Kidney (tissue), 13 donors: ENCODE measurements at regions not wholly inside any gene's neighbourhood (a gene's known extent, or its start where the extent isn't known, plus 50 kb on each side); places are given as distances from the start of the nearest gene placed in this dataset.
A peak's percentile ranks its signal among the peaks of the same experiment; 100 is the strongest.

Experiments
- DNase-seq, 5 donors: peaks; one replicate each; pipeline ENCODE4 v3.0.0-alpha.2; 2013 to 2020
- FAIRE-seq: peaks from 2 replicates; lab custom pipeline; 2012; peaks lifted over from hg19 to GRCh38; lab: Jason Lieb, UNC
- H3K27ac ChIP-seq, 2 donors: one replicate each; pipeline ENCODE4 v1.7.0; 2013; ENCODE audit warnings: low read depth in 2 of 2, low read length in 2 of 2, inconsistent platforms in 1 of 2
- H3K27me3 ChIP-seq: one replicate; pipeline ENCODE4 v1.7.1; 2013; ENCODE audit warnings: low read length, inconsistent platforms; ENCODE audit not compliant: control insufficient read depth, insufficient read depth
- H3K36me3 ChIP-seq, 3 donors: one replicate each; pipeline versions ENCODE4 v1.7.0 to v1.7.1; 2013; ENCODE audit warnings: low read length in 3 of 3, control low read depth in 1 of 3, inconsistent platforms in 1 of 3; ENCODE audit not compliant: insufficient read depth in 3 of 3, control insufficient read depth in 2 of 3
- H3K4me1 ChIP-seq, 3 donors: one replicate each; pipeline versions ENCODE4 v1.7.0 to v1.7.1; 2013; ENCODE audit warnings: low read length in 3 of 3, inconsistent platforms in 1 of 3, low read depth in 1 of 3; ENCODE audit not compliant: control insufficient read depth in 2 of 3, insufficient read depth in 2 of 3
- H3K4me3 ChIP-seq, 3 donors: one replicate each; pipeline versions ENCODE4 v1.7.0 to v1.8.1; 2013; ENCODE audit warnings: low read length in 3 of 3, control low read depth in 1 of 3, inconsistent platforms in 1 of 3
- H3K9ac ChIP-seq, 3 donors: one replicate each; pipeline versions ENCODE4 v1.7.0 to v1.7.1; 2013; ENCODE audit warnings: low read length in 3 of 3, control low read depth in 1 of 3, inconsistent platforms in 1 of 3
- H3K9me3 ChIP-seq, 3 donors: one replicate each; pipeline versions ENCODE4 v1.7.0 to v1.7.1; 2013; ENCODE audit warnings: low read length in 3 of 3, control low read depth in 1 of 3, inconsistent platforms in 1 of 3; ENCODE audit not compliant: control insufficient read depth in 2 of 3, insufficient read depth in 1 of 3
- intact Hi-C: fragments of 100-400 bp; cut with DNase I; formaldehyde crosslinking; loops from one replicate; pipeline ENCODE4 v1.11.1; 2022
- TF ChIP-seq, protein P1 (sequence below): IDR thresholded peaks from 3 replicates; pipeline ENCODE4 v1.5.1; 2012; ENCODE audit warnings: mild to moderate bottlenecking, moderate library complexity, borderline replicate concordance; ENCODE audit not compliant: insufficient read depth; ENCODE audit errors: extremely low read depth
- donor health status: control.
- donor health status: control.
- donor health status: control.
- donor health status: control.
- donor health status: control.
- donor health status: DM: yes; HTN: yes; CAD: no.
- donor health status: Normal renal cell carcinoma (clear cell type).

DNA sequence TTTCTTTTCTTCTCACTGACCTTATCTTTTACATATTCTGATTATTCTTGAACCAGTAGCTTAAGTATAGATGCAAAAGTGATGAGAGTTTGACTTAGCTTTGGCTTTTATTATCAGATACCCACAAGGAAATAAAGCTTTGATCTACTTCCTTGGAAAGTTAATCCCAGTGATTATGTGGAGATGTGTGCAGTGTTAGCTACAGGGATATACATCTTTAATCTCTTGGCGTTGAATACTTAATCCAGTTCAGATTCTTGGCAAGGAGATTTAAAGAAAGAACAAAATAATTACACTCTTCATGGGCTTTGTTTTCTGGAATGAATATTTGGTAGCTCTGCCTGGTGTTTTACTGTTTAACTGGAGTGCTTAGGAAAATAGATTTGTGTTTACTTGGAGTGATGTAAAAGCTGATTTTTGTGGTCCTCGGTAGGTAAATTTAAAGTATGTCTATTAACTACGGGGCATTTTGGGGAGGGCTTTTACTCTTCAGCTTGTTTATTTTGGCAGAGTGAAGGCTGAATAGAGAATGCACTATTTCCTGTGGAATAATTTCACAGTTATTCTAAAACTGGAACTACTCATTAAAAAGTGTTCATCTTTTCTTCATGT is 150.1 kb upstream of the LRIG3 start:
- Histone ChIP-seq H3K36me3 (no peaks in the 10 kb centered on the region), H3K4me3 (no peak overlapping the region), H3K9ac (no peak overlapping the region), H3K4me1 (peaks cover 0 to 3% (median 0%) of the 10 kb centered on the region in 3 donors), H3K27me3 (no peaks in the 10 kb centered on the region), H3K27ac (no peak overlapping the region), H3K9me3 (no peaks in the 10 kb centered on the region)
- intact Hi-C loops = no loop called here
- no peak for FAIRE-seq
- TF ChIP-seq, protein P1, sequence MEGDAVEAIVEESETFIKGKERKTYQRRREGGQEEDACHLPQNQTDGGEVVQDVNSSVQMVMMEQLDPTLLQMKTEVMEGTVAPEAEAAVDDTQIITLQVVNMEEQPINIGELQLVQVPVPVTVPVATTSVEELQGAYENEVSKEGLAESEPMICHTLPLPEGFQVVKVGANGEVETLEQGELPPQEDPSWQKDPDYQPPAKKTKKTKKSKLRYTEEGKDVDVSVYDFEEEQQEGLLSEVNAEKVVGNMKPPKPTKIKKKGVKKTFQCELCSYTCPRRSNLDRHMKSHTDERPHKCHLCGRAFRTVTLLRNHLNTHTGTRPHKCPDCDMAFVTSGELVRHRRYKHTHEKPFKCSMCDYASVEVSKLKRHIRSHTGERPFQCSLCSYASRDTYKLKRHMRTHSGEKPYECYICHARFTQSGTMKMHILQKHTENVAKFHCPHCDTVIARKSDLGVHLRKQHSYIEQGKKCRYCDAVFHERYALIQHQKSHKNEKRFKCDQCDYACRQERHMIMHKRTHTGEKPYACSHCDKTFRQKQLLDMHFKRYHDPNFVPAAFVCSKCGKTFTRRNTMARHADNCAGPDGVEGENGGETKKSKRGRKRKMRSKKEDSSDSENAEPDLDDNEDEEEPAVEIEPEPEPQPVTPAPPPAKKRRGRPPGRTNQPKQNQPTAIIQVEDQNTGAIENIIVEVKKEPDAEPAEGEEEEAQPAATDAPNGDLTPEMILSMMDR = no peak
- no peak for DNase-seq

DNA sequence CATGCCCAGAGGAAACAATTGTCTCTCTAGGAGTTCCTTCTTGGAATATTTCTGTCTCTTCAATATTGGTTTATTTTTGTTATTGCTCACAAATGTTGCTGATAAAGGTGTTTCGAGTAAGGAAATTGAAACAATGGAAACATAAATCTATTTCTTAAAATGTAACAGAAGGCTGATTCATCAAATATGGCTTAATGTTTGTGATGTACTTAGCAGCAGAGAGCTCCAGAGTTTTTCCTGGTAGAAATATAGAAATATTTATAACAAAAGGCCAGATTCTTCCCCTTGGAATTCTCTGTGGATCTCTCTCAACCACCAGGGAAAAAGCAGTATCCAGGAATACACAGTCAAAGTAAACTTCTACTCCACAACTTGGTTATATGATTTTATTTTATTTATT is 149.2 kb upstream of the LRIG3 start:
- TF ChIP-seq, protein P1 = no peak

DNA sequence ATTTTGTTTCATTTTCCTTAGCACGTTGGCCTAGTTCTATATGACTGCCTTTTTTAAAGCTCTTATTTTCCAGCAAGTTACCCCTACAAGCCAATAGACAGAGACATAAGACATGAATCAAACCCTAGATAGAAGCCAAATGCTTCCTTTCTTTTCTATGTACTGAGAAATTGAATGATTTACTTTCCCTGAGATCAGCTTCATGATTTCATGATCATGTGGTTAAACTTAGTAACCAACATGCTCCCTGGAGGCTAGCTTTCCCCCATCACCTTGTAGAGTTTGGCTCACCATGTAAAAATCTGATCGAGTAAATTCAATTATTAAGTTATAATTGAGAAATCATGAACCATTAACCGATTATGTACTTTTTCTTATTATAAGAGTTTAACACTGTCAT is 148.1 kb upstream of the LRIG3 start:
- Histone ChIP-seq H3K9ac (no peak overlapping the region), H3K27ac (no peak overlapping the region), H3K9me3 (no peaks in the 10 kb centered on the region), H3K4me3 (no peak overlapping the region), H3K36me3 (no peaks in the 10 kb centered on the region), H3K27me3 (no peaks in the 10 kb centered on the region), H3K4me1 (peaks cover 0 to 3% (median 0%) of the 10 kb centered on the region in 3 donors)
- DNase-seq (no peak), FAIRE-seq (no peak)
- TF ChIP-seq, protein P1 = no peak
- intact Hi-C loops = no loop called here

More for the DNA sequence above, 149.2 kb upstream of the LRIG3 start:
- no peak for DNase-seq
- intact Hi-C loops = no loop called here
- H3K27me3 ChIP-seq = no peaks in the 10 kb centered on the region
- no peak overlapping the region for H3K4me3 ChIP-seq
- no peak for FAIRE-seq
- no peak overlapping the region for H3K9ac ChIP-seq
- peaks cover 0 to 3% (median 0%) of the 10 kb centered on the region in 3 donors for H3K4me1 ChIP-seq
- no peaks in the 10 kb centered on the region for H3K9me3 ChIP-seq
- H3K27ac ChIP-seq = no peak overlapping the region
- H3K36me3 ChIP-seq = no peaks in the 10 kb centered on the region

DNA sequence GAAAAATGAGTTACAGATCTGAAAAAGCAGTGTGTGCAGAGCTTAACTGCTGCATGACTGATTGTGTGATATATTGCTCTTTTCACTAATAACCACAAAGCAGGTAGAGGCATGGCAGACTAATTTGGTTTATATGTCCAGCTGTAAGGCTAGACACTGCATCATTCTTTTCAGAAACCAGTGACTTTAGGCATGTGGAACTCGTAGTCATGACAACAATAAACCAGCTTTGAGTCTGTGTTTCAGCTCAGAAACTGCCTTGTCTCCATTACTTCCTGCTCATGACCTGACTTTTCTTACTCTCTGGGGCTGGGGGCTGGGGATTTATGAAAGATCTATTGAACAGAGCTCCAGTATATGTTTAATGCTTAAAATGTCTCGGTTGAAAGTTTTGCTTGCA is 146.8 kb upstream of the LRIG3 start:
- intact Hi-C loops = no loop called here
- Histone ChIP-seq H3K4me3 (no peak overlapping the region), H3K27me3 (no peaks in the 10 kb centered on the region), H3K27ac (no peak overlapping the region), H3K9ac (no peak overlapping the region), H3K9me3 (no peaks in the 10 kb centered on the region), H3K36me3 (no peaks in the 10 kb centered on the region), H3K4me1 (peaks cover 0 to 3% (median 0%) of the 10 kb centered on the region in 3 donors)
- FAIRE-seq = no peak
- TF ChIP-seq, protein P1 = no peak
- DNase-seq = peak in 4 of 5 donors; percentile 49 to 91 (median 73)
